GM12878 (cell line): ENCODE measurements at regions not wholly inside any gene's neighbourhood (a gene's known extent, or its start where the extent isn't known, plus 50 kb on each side); places are given as distances from the start of the nearest gene placed in this dataset.
A peak's percentile ranks its signal among the peaks of the same experiment; 100 is the strongest.

Experiments
- EP300 ChIP-seq, 2 experiments: fragments of 150-350 bp in 1 of 2; IDR thresholded peaks; 2 replicates each; pipeline ENCODE4 v1.6.1; 2011 to 2012; ENCODE audit warnings: low read depth in 2 of 2, low read length in 2 of 2, borderline replicate concordance in 1 of 2, improper control_type of control experiment in 1 of 2, inconsistent platforms in 1 of 2; ENCODE audit not compliant: control insufficient read depth in 1 of 2
- HDAC2 ChIP-seq: fragments of 200-600 bp; sonication (generic); IDR thresholded peaks from 2 replicates; pipeline ENCODE4 v1.6.1; 2017
- NR2C1 ChIP-seq: fragments of 450-650 bp; IDR thresholded peaks from 2 replicates; pipeline ENCODE4 v1.6.1; 2017; ENCODE audit warnings: antibody characterized with exemption, mild to moderate bottlenecking, moderate library complexity
- NRF1 ChIP-seq: conservative IDR thresholded peaks from 2 replicates; pipeline ENCODE4 v1.6.1; 2011; ENCODE audit warnings: mild to moderate bottlenecking, low read depth, low read length, improper control_type of control experiment
- POLR2A ChIP-seq: IDR thresholded peaks from 2 replicates; pipeline ENCODE4 v1.6.1; 2011; ENCODE audit warnings: low read depth, mild to moderate bottlenecking, low read length
- RBBP5 ChIP-seq: fragments of 200-600 bp; sonication (generic); conservative IDR thresholded peaks from 2 replicates; pipeline ENCODE4 v1.6.1; 2016
- RFX5 ChIP-seq: IDR thresholded peaks from 2 replicates; pipeline ENCODE4 v1.6.1; 2011; ENCODE audit warnings: low read depth, low read length, improper control_type of control experiment
- SIN3A ChIP-seq: IDR thresholded peaks from 2 replicates; pipeline ENCODE4 v1.6.1; 2012; ENCODE audit warnings: low read depth, low read length, improper control_type of control experiment
- TBL1XR1 ChIP-seq: IDR thresholded peaks from 2 replicates; pipeline ENCODE4 v1.6.1; 2012; ENCODE audit warnings: low read depth, low read length, improper control_type of control experiment
- TCF3 ChIP-seq: IDR thresholded peaks from 2 replicates; pipeline ENCODE4 v1.6.1; 2012; ENCODE audit warnings: low read depth, mild to moderate bottlenecking, low read length, borderline replicate concordance; ENCODE audit not compliant: insufficient read depth
- ZNF274 ChIP-seq: IDR thresholded peaks from one replicate; pipeline ENCODE4 v1.8.0; 2011; ENCODE audit not compliant: insufficient read length, insufficient read depth
- TF ChIP-seq, protein P1 (sequence below): IDR thresholded peaks from 2 replicates; pipeline ENCODE4 v1.6.1; 2011; ENCODE audit warnings: low read depth, mild to moderate bottlenecking, low read length, moderate library complexity, borderline replicate concordance; ENCODE audit errors: extremely low read depth

DNA sequence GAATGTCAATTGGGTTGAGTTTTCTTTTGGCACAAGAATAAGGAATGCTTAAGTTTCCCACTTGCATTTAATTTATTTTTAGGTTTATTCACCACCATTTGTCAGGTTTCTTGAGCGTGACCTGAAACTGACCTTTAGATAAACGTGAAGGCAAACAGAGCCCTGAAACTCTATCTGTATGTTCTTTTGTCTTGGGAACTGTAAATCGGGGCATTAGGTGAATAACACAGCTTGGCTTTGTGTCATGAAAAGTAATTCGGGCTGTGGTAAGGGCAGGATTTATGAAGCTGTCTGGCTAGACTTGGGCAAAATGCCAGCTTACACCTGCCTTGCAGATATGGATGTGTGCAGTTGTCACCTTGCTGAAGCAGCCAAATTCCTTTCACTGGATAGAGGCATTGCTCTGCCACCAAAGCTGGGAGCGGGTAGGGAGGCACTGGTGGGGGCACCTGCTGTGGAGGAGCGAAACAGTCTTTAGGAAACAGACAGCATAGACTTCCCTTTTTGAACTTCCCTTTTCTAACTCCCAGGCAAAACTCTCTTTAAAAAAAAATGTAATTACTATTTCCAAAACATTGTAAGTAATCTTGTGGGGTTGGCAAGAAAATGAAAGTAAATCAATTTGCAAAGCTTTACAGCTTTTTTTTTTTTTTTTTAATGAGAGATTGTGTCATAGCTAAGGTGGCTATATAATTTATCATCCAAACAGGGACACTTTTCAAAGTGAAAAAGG is 545.2 kb downstream of the CSNK1G3 start:
- TF ChIP-seq ZNF274 (no peak), POLR2A (no peak), RBBP5 (no peak), SIN3A (no peak), TCF3 (no peak), NR2C1 (no peak), NRF1 (no peak), RFX5 (no peak), EP300 (IDR thresholded peaks at IDR 0.05; ENCODE audit: borderline replicate concordance in 1 of 2, control insufficient read depth in 1 of 2, low read depth in 2 of 2, low read length in 2 of 2) (0 out of 4 replicates have a peak, but pooled peaks of 1 of the 2 experiments have one; percentile 5), HDAC2 (no peak), TBL1XR1 (no peak)
- TF ChIP-seq, protein P1, sequence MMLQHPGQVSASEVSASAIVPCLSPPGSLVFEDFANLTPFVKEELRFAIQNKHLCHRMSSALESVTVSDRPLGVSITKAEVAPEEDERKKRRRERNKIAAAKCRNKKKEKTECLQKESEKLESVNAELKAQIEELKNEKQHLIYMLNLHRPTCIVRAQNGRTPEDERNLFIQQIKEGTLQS: no peak
